Muscle of leg (tissue), 3 donors: ENCODE measurements at regions not wholly inside any gene's neighbourhood (a gene's known extent, or its start where the extent isn't known, plus 50 kb on each side); places are given as distances from the start of the nearest gene placed in this dataset.

Experiments
- DNase-seq: peaks from one replicate; pipeline ENCODE4 v3.0.0; 2013
- H3K27ac ChIP-seq: one replicate; pipeline ENCODE4 v1.5.1; 2013; ENCODE audit warnings: mild to moderate bottlenecking, low read length, control low read depth
- H3K27me3 ChIP-seq: one replicate; pipeline ENCODE4 v1.6.1; 2013; ENCODE audit warnings: low read length; ENCODE audit not compliant: control insufficient read depth, insufficient read depth
- H3K36me3 ChIP-seq: one replicate; pipeline ENCODE4 v1.6.1; 2013; ENCODE audit warnings: low read length; ENCODE audit not compliant: control insufficient read depth, insufficient read depth
- H3K4me1 ChIP-seq: one replicate; pipeline ENCODE4 v1.6.1; 2013; ENCODE audit warnings: low read length; ENCODE audit not compliant: control insufficient read depth, insufficient read depth
- H3K4me3 ChIP-seq: one replicate; pipeline ENCODE4 v1.5.1; 2013; ENCODE audit warnings: low read length, control low read depth
- H3K9me3 ChIP-seq: replicated peaks from 2 replicates; pipeline ENCODE4 v1.6.1; 2013; ENCODE audit warnings: low read depth, low read length; ENCODE audit not compliant: control insufficient read depth
- WGBS: methylation state at CpG from one replicate; pipeline ENCODE4 v1.1.5; 2013; ENCODE audit warnings: missing lambda C conversion rate; ENCODE audit not compliant: insufficient coverage; 5-methylcytosine and 5-hydroxymethylcytosine counted together

DNA sequence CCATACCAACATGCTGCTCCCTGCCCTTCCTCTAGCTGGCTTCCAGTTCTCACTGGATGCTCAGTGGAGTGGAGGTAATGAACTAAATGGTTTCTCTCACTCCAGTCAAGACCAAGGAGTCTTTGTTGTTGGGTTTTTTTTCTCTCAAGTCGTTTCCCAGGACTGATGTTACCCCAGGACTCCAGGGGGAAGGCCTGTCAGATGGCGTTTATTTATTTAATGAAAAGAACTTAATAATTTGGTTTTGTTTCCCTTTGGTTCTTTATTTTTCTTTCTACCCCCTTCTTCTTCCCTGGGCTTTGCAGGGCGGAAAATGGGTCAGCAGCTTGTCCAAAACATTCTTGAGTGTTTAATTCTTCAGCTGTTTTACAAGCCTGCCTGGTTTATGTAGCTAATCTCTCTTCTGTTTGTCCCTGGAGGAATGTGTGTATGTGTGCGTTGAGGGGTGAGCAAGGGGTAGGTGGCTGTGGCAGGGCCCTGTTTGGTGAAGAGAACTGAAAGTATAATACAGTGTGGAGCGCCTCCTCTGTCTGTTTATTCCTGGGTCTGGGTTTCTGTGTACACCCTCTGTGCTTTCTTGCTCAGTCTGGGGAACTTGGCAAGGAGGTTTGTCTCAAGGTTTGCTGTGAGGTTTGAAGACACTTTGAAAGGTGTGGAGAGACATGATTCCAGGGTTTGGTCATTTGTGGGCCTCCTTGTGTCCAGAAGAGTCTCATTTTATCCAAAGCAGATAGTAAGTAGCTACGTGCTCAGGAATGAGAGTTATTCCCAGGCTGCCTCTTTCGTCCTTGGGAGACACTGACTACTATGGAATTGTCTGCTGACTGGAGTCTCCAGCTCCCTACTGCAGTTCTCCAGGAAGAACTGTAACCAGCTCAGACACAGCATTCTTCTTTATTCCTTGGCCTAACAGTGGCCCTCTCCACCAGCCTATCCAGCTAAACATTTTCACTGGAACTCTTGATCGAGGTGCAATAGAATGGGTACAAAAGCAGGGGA lies 175.5 kb downstream of the ADAMTS15 start:
- Histone ChIP-seq H3K9me3 (no peaks in the 10 kb centered on the region), H3K4me3 (no peak overlapping the region), H3K4me1 (peaks cover 7% of the 10 kb centered on the region), H3K36me3 (no peaks in the 10 kb centered on the region), H3K27ac (no peak overlapping the region), H3K27me3 (no peaks in the 10 kb centered on the region)
- 83% methylated on average over 2 of the region's 8 CpGs for WGBS
- no peak for DNase-seq

DNA sequence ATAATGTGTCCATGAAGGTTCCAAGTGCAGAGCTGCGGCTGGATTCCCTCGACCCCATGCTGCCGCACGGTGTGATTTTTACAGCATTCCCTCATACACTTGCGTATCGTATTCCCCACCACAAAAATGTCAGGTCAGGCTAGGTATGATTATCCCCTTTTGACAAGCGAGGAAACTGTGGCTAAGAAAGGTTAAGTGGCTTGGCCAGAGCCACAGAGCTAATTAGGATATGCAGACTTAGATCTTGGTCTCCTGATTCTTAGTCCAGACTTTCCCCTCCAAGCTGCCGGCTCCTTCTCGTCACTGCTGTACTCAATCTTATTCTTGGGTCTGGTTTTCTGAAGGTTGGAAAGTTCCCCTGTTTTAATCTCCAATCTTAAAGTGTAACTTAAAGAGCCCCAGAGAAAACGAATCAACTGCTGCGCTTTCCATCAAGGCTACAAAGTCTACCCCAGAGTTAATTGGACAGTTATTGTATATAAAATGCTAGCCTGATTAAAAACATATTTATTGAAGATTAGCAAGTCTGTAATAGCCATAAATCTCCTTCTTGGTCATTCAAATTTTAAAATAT lies 176.6 kb downstream of the ADAMTS15 start:
- 67% methylated on average over 5 of the region's 11 CpGs for WGBS
- Histone ChIP-seq H3K9me3 (no peaks in the 10 kb centered on the region), H3K36me3 (no peaks in the 10 kb centered on the region), H3K27ac (no peak overlapping the region), H3K4me3 (no peak overlapping the region), H3K4me1 (peaks cover 7% of the 10 kb centered on the region), H3K27me3 (no peaks in the 10 kb centered on the region)
- DNase-seq, result peak; percentile 62

DNA sequence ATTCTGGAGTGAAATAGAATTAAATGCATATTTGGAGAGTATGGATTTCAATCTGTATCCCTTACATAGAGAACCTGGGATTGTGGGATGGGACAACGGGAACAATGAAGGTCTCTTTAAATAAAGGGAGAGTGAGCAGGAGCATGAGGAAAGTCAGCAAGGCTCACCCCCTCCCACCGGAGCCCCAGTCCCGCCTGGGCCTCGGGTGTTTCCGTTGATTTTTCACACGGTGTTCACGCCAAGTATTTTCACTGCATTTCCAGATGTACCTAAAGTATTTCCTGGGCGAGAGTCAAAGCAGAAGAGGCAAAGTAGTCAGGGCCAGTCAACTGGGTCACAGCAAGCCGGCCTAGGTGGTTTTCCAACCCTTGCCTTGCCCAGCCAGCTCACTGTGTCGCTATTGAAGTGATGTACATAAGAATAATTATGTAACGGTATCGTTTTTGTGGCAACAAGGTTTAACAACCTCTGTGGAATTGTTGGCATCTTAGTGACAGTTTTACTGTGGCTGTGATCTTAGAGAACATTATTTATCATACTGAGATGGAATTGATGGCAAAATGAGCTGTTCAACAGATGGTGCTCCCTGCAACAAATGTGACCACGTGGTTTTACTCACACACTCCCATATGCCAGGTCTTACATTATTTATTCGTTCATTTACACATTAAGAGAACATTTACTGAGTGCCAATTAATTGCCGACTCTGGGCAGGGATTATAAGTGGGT lies 177.3 kb downstream of the ADAMTS15 start:
- Histone ChIP-seq H3K27me3 (no peaks in the 10 kb centered on the region), H3K9me3 (no peaks in the 10 kb centered on the region), H3K27ac (no peak overlapping the region), H3K36me3 (no peaks in the 10 kb centered on the region), H3K4me3 (no peak overlapping the region), H3K4me1 (peaks cover 7% of the 10 kb centered on the region)
- WGBS, result 37% methylated on average over 7 of the region's 15 CpGs
- DNase-seq, result peak; percentile 60

DNA sequence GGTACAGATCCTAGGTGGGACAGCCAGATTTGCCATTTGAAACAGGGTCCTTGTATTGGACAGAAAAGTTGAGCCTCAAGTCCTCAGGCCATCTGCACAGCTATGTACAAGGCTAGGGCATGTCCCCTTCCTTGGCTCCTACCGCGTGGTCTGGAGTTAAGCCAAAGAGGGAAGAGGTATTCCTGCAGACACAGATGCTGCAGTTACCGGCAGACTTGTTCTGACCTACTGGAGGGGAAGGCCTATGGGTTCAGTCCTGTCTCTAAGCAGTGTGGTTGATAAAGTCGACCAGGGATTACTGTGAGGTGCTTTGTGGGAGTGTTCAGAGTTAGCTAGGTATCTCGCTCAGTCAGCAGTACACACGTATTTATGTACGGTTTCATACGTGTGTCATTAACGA lies 180.6 kb downstream of the ADAMTS15 start:
- no peaks in the 10 kb centered on the region for H3K27me3 ChIP-seq
- no peak overlapping the region for H3K27ac ChIP-seq
- no peak for DNase-seq
- WGBS, result 18% methylated on average over 2 of the region's 9 CpGs
- H3K36me3 ChIP-seq, result no peaks in the 10 kb centered on the region
- no peak overlapping the region for H3K4me3 ChIP-seq
- H3K4me1 ChIP-seq, result peaks cover 6% of the 10 kb centered on the region
- H3K9me3 ChIP-seq, result no peaks in the 10 kb centered on the region

DNA sequence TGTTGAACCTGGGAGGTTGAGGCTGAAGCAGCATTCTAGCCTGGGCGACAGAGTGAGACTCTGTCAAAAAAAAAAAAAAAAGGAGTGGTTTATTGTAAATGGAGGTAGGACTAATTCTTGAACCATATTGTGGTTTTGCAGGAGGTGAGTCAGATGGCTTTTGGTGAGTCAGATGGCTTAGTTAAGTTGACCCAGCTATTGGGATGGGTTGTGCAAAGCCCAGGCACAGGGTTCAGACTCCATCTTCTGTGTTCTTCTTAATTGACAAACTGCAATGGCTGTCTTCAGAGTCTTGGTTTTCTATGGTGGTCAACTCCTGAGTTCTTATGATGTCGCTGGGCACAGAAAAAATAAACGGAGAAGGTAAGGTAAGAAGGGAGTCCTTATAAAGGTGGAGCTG lies 182.7 kb downstream of the ADAMTS15 start:
- Histone ChIP-seq H3K4me3 (no peak overlapping the region), H3K27ac (no peak overlapping the region), H3K4me1 (peaks cover 6% of the 10 kb centered on the region), H3K36me3 (no peaks in the 10 kb centered on the region), H3K27me3 (no peaks in the 10 kb centered on the region), H3K9me3 (no peaks in the 10 kb centered on the region)
- DNase-seq, result no peak
- WGBS, result 94% methylated on average over 3 of the region's 3 CpGs

DNA sequence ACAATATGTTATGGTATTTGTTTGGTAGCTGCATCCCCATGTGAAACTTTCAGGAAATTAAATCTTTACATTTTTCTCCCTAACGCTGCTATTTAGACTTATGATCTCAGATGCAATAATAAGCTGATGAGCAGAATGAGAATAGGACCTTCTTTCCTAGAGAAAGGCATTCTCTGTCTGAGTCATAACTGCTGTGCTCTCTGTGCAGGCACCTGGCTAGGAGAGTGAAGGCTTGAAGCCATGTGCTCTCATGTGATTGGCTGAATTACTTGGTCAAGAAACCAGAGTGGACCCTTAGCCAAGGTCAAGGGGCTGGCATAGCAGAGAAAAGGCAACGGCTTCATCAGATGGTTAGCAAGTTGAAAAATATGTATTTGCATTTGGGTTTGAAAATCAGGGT lies 185.0 kb downstream of the ADAMTS15 start:
- H3K4me1 ChIP-seq, result peaks cover 11% of the 10 kb centered on the region
- no peaks in the 10 kb centered on the region for H3K27me3 ChIP-seq
- no peak for DNase-seq
- 57% methylated on average over 1 of the region's 2 CpGs for WGBS
- H3K27ac ChIP-seq, result no peak overlapping the region
- H3K36me3 ChIP-seq, result no peaks in the 10 kb centered on the region
- H3K4me3 ChIP-seq, result no peak overlapping the region
- H3K9me3 ChIP-seq, result no peaks in the 10 kb centered on the region

DNA sequence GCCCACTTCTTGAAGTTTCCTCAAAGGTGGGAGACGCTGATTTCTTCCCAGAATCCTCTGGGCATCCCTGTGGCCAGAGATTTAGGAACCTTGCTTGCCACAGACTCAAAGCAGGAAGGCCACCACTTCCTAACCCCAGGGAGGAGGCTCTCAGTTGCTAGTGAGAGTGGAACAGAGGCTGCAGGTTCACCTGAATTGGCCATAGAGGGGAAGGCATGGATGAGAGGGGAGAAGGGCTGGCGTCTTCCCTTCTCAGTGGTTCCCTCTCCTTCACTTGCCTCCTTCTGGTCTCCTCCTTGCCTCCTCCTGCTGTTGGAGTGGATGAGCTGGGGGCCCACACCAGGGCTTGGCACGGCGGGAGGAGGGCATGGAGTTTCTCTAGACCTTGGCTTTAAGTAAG lies 185.7 kb downstream of the ADAMTS15 start:
- no CpG with 5 or more reads among the region's 4 CpGs for WGBS
- no peaks in the 10 kb centered on the region for H3K36me3 ChIP-seq
- H3K4me3 ChIP-seq, result no peak overlapping the region
- no peaks in the 10 kb centered on the region for H3K27me3 ChIP-seq
- H3K27ac ChIP-seq, result no peak overlapping the region
- H3K9me3 ChIP-seq, result no peaks in the 10 kb centered on the region
- peaks cover 11% of the 10 kb centered on the region for H3K4me1 ChIP-seq
- DNase-seq, result no peak

DNA sequence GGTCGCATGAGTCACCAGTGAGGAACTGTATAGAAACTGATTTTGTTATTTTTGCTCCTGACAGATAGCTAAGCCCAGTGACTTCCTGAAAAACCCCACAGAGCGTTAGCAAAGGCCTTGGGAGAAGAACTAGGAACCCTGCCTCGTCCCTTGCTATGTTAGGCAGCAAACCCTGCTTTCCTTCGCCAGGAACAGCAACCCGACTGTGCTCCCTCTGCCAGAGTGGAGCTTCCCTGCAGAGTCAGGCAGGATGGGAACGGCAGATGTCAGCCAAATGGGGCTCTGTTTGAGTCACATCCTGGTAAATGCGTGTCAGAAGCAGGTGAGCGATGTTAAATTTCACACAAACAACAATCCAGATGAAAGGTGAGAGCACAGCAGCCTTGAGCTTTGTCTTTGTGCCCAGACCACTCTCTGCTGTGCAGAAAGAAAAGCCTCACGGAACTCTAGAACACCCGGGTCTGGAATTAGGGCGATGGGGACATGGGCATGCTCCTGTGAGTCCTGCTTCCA lies 186.6 kb downstream of the ADAMTS15 start:
- 31% methylated on average over 6 of the region's 11 CpGs for WGBS
- H3K9me3 ChIP-seq, result no peaks in the 10 kb centered on the region

DNA sequence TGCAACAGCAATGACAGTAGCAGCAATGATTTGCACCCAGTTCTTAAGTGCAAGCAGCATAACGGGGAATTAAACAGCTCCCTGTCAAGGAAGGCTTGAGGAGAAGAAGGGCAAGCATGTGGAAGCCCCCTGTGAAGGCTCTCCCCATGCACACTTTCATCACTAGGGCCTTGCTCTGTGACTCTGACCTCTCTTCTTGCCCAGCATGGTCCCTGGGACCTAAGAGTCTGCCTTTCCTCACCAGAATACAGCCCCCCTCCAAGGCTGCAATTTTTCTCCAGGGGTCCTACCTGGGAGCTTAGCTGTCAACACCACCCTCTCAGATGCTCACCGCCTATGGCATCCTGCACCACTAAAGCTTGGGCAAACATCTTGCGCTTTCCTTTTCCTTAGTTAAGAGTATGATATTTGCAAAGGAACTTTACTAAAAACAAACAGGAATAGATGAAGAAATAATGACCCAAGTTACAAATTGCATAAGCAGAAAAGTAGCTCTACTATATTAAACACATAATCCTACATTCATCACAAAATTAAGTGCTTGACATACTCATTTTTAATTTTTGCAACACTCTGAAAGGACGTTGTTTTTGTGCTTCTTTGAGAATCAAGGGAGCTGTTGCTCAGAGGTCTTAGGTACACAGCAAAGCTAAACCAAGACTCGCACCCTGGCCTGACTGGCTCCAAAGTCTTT lies 187.6 kb downstream of the ADAMTS15 start:
- no peaks in the 10 kb centered on the region for H3K9me3 ChIP-seq
- no peaks in the 10 kb centered on the region for H3K27me3 ChIP-seq
- H3K27ac ChIP-seq, result no peak overlapping the region
- no peak overlapping the region for H3K4me3 ChIP-seq
- no peaks in the 10 kb centered on the region for H3K36me3 ChIP-seq
- DNase-seq, result no peak
- H3K4me1 ChIP-seq, result peaks cover 11% of the 10 kb centered on the region
- WGBS, result 90% methylated on average over 1 of the region's 5 CpGs

More for the DNA sequence above, 186.6 kb downstream of the ADAMTS15 start:
- H3K27ac ChIP-seq, result no peak overlapping the region
- peaks cover 11% of the 10 kb centered on the region for H3K4me1 ChIP-seq
- H3K4me3 ChIP-seq, result no peak overlapping the region
- peak; percentile 58 for DNase-seq
- H3K36me3 ChIP-seq, result no peaks in the 10 kb centered on the region
- no peaks in the 10 kb centered on the region for H3K27me3 ChIP-seq
